Large intestine (tissue), 3 donors: ENCODE measurements at regions not wholly inside any gene's neighbourhood (a gene's known extent, or its start where the extent isn't known, plus 50 kb on each side); places are given as distances from the start of the nearest gene placed in this dataset.
"Not testable (repeated sequence)": the region's sequence is repeated elsewhere in the genome, so short reads cannot be mapped to it uniquely, and the experiment has no call there.

Experiments used
- DNase-seq, 2 donors: peaks; one replicate each; pipeline versions ENCODE4 v3.0.0 to v3.0.0-alpha.2; 2013
- H3K27ac ChIP-seq: one replicate; pipeline ENCODE4 v1.5.1; 2013; ENCODE audit warnings: low read length
- H3K27me3 ChIP-seq: 2 replicates; pipeline ENCODE4 v1.6.1; 2013; ENCODE audit warnings: low read length; ENCODE audit not compliant: control insufficient read depth, insufficient read depth
- H3K36me3 ChIP-seq: 2 replicates; pipeline ENCODE4 v1.6.1; 2013; ENCODE audit warnings: low read length; ENCODE audit not compliant: control insufficient read depth, insufficient read depth
- H3K4me1 ChIP-seq: one replicate; pipeline ENCODE4 v1.6.1; 2013; ENCODE audit warnings: low read length; ENCODE audit not compliant: control insufficient read depth, insufficient read depth
- H3K4me3 ChIP-seq: one replicate; pipeline ENCODE4 v1.5.1; 2013; ENCODE audit warnings: low read length
- H3K9me3 ChIP-seq: one replicate; pipeline ENCODE4 v1.6.1; 2013; ENCODE audit warnings: mild to moderate bottlenecking, low read depth, low read length, moderate library complexity; ENCODE audit not compliant: control insufficient read depth
- WGBS: methylation state at CpG from one replicate; pipeline ENCODE4 v1.1.5; 2013; ENCODE audit warnings: low lambda C conversion rate; ENCODE audit not compliant: insufficient coverage; 5-methylcytosine and 5-hydroxymethylcytosine counted together

DNA sequence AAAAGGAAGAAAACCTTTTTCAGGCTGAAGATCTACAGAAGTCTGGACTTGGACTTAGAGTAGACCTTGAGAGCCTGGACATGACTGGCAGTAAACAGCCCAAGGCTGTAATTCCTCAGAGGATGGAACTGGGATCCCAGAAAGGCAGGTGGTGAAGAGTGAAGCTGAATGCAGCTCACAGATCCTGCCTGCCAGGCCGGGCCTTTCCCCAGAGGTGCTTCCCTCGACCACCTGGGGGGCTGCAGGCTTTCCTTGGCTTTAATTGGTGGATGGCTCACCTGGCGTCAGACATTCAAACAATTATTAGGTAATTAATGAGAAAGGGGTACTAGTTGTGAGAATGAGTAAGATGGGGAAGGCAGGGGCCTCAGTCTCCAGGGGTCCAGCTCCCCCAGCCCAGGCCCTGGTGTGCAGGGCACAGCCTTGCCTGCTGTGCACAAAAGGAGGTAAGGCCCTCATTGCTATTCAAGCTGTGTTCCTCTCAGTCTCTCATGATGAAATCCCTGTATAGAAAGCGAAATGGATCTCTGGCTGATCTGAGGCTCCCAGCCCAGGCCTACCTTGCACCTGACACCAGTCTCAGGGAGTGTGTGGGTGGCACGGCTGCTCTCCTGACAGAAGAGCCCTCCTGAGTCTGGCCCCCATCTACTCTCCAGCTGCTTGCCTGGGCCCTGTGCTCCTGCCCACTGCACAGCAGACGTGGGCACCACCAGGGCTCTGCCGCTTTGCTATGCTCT is 63.0 kb upstream of the TCL1A start:
- WGBS = no CpG with 5 or more reads among the region's 7 CpGs
- Histone ChIP-seq H3K4me1 (no peaks in the 10 kb centered on the region), H3K27me3 (no peaks in the 10 kb centered on the region), H3K36me3 (no peaks in the 10 kb centered on the region), H3K4me3 (no peak overlapping the region), H3K27ac (no peak overlapping the region), H3K9me3 (no peaks in the 10 kb centered on the region)
- no peak for DNase-seq

DNA sequence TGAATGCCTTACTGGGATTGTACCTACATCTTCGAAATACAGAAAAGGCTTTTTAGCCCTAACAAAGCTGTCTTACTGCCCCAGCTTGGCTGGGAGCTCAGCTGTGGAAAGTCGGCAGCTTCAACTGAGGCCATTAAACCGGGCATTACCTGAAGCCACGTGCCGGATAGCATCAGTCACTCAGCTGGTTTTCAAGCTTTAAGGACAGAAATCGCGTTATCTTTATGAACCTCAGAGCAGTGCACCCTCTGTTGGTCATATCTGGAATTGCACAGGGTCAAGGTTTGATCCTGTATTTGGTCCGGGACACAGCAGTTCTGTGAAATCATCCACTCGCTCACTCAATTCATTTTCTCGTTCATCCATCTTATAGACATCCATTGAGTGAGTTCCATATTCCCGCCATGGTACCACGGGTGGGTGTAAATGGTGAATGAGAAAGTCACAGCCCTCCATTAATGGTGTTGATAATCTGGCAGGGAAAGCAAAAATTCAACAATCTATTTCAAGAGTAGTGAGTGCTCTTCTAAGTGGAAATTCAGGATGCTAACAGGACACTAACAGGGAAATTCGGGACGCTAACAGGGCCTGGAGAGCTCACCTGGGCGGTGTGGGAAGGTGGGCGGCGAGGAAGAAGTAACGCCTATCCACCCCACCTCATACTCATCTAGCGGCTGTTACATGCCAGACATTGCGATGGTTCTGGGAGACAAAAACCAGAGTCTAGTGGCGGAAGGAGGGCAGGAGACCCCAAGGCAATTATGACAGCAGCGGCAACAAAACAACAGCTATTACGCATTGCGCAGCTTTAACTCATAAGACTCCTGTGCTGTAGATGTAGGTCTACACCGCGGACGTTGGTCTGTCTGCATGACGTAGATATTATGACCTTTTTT is 60.6 kb upstream of the TCL1A start:
- Histone ChIP-seq H3K27ac (no peak overlapping the region), H3K27me3 (no peaks in the 10 kb centered on the region), H3K4me1 (no peaks in the 10 kb centered on the region), H3K4me3 (no peak overlapping the region), H3K9me3 (no peaks in the 10 kb centered on the region), H3K36me3 (no peaks in the 10 kb centered on the region)
- whole genome bisulfite sequencing = no CpG with 5 or more reads among the region's 28 CpGs
- peak in 1 of 2 donors; percentile 10 for DNase-seq

DNA sequence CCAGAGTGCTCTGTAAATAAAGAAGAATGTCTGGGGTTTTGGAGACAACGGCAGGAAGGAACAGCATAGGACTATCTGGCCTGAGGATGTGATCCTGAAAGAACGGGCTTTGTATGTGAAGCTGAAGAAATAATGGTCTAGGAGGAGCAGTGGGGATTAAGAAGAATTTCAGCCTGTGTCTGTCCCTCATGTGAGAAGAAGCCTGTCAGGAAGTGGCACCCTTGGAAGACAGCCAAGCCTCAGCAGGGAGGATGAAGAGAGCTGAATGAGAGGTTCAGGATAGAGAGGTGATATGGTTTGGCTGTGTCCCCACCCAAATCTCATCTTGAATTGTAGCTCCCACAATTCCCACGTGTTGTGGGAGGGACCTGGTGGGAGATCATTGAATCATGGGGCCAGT is 56.9 kb upstream of the TCL1A start:
- Histone ChIP-seq H3K27ac (no peak overlapping the region), H3K36me3 (no peaks in the 10 kb centered on the region), H3K4me1 (no peaks in the 10 kb centered on the region), H3K27me3 (no peaks in the 10 kb centered on the region), H3K4me3 (no peak overlapping the region), H3K9me3 (no peaks in the 10 kb centered on the region)
- no peak for DNase-seq
- WGBS = no CpG with 5 or more reads among the region's 3 CpGs

DNA sequence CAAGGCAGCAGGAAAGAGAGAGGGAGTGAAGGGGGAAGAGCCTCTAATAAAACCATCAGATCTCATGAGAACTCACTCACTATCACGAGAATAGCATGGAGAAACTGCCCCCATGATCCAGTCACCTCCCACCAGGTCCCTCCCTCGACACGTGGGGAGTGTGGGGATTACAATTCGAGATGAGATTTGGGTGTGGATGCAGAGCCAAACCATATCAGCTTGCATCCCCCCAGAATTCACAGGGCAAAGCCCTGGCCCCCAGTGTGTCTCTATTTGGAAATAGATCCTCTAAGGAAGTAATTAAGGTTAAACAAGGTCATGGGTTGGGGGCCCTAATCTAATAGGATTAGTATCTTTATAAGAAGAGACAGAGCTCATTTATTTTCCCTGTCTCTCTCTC is 56.1 kb upstream of the TCL1A start:
- no peak overlapping the region for H3K4me3 ChIP-seq
- no CpG with 5 or more reads among the region's 4 CpGs for WGBS
- no peak for DNase-seq
- no peaks in the 10 kb centered on the region for H3K36me3 ChIP-seq
- no peaks in the 10 kb centered on the region for H3K27me3 ChIP-seq
- no peak overlapping the region for H3K27ac ChIP-seq
- H3K9me3 ChIP-seq = no peaks in the 10 kb centered on the region
- no peaks in the 10 kb centered on the region for H3K4me1 ChIP-seq

DNA sequence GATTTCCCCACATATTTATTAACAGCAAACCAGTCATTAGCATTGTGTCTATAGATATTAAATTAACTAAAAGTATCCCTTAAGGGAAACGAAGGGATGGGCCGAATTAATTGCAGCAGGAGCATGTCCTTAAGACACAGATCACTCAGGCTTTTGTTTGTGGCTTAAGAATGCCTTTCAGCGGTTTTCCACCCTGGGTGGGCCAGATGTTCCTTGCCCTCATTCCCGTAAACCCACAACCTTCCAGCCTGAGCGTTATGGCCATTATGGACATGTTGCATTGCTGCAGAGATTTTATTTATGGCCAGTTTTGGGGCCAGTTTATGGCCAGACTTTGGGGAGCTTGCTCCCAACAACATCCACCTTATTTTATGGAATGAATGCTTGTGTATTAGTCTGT is 55.5 kb upstream of the TCL1A start:
- no CpG with 5 or more reads among the region's 5 CpGs for WGBS
- H3K9me3 ChIP-seq, H3K27me3 ChIP-seq, H3K27ac ChIP-seq, H3K36me3 ChIP-seq, DNase-seq, H3K4me1 ChIP-seq, H3K4me3 ChIP-seq: not testable (repeated sequence)

DNA sequence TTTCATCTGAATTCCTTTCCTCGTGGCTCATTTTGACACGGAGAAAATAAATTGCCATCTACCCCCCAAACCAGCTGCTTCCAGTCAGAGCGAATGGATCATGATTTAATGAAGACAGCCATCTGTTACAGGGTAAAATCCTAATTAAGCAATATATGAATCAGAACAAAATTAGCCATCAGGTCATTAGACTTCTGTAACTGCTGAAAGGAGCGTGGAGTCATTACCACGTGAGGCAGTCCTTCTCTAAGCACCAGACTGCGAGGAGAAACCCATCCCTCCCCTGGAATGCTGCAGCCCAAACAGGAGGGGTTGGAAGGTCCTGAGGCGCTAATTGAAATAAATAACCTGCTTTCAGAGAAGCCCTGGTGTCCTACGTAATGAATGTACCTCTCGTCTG is 51.1 kb upstream of the TCL1A start:
- Histone ChIP-seq H3K36me3 (no peaks in the 10 kb centered on the region), H3K9me3 (no peaks in the 10 kb centered on the region), H3K4me3 (no peak overlapping the region), H3K4me1 (no peaks in the 10 kb centered on the region), H3K27me3 (no peaks in the 10 kb centered on the region), H3K27ac (no peak overlapping the region)
- DNase-seq = no peak
- no CpG with 5 or more reads among the region's 9 CpGs for WGBS

DNA sequence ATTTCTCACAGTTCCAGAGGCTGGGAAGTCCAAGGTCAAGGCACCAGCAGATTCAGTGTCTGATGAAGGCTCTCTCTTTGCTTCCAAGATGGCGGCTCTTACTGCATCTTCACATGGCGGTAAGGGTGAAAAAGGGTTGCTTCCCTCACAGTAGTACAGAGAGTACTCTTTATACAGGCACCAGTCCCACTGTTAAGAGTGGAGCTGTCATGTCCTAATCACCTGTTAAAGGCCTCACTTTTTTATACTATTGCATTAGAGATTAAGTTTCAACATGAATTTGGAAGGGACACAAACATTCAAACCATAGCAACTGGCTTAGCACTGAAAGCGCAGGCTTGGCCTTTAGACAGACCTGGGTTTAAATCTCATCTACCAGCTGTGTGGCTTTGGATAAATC is 50.0 kb upstream of the TCL1A start:
- Histone ChIP-seq H3K4me1 (no peaks in the 10 kb centered on the region), H3K9me3 (no peaks in the 10 kb centered on the region), H3K36me3 (no peaks in the 10 kb centered on the region), H3K27ac (no peak overlapping the region), H3K4me3 (no peak overlapping the region), H3K27me3 (no peaks in the 10 kb centered on the region)
- no CpG with 5 or more reads among the region's 3 CpGs for WGBS
- no peak for DNase-seq
